SU-DHL-6 (cell line): ENCODE measurements at regions not wholly inside any gene's neighbourhood (a gene's known extent, or its start where the extent isn't known, plus 50 kb on each side); places are given as distances from the start of the nearest gene placed in this dataset.

Source experiments
- CTCF ChIP-seq: fragments of 200-600 bp; sonication (generic); IDR thresholded peaks from one replicate; pipeline ENCODE4 v1.5.1; 2017; ENCODE audit warnings: antibody characterized with exemption, mild to moderate bottlenecking, low read length, moderate library complexity; ENCODE audit not compliant: insufficient read depth, poor library complexity, severe bottlenecking
- EZH2phosphoT487 ChIP-seq: fragments of 200-600 bp; sonication (generic), shearing (Covaris generic); conservative IDR thresholded peaks from 2 replicates; pipeline ENCODE4 v1.6.1; 2018; ENCODE audit warnings: mild to moderate bottlenecking, antibody characterized with exemption, low read length, moderate library complexity, mixed read lengths

- TF ChIP-seq EZH2phosphoT487 (no peak), CTCF (no peak)
Measured at GRCh38 chr15:70281261-70281810, 183.6 kb upstream of the TLE3 start.
